Right cardiac atrium (tissue), 5 donors: ENCODE measurements at regions not wholly inside any gene's neighbourhood (a gene's known extent, or its start where the extent isn't known, plus 50 kb on each side); places are given as distances from the start of the nearest gene placed in this dataset.

Experiments
- ATAC-seq, 2 donors: fragments of 200-7000 bp; cut with Tn5 transposase; one replicate each; pipeline versions ENCODE4 v1.8.0 to v1.9.1; 2020; ENCODE audit warnings: moderate library complexity in 2 of 2, mild to moderate bottlenecking in 1 of 2
- DNase-seq, 3 donors: peaks; one replicate each; pipeline ENCODE4 v3.0.0-alpha.2; 2020
- H3K27ac ChIP-seq: one replicate; pipeline ENCODE4 v1.5.1; 2013; ENCODE audit warnings: mild to moderate bottlenecking, low read length, control low read depth, moderate library complexity
- H3K27me3 ChIP-seq: one replicate; pipeline ENCODE4 v1.6.1; 2013; ENCODE audit not compliant: control insufficient read depth, insufficient read depth
- H3K4me1 ChIP-seq: one replicate; pipeline ENCODE4 v1.6.1; 2013; ENCODE audit warnings: low read length; ENCODE audit not compliant: control insufficient read depth, insufficient read depth
- H3K4me3 ChIP-seq: one replicate; pipeline ENCODE4 v1.5.1; 2013; ENCODE audit warnings: low read length, control low read depth
- H3K9me3 ChIP-seq: one replicate; pipeline ENCODE4 v1.6.1; 2013; ENCODE audit warnings: low read length; ENCODE audit not compliant: control insufficient read depth
- WGBS: extraction: QIAGEN DNeasy Blood & Tissue Kit; methylation state at CpG from one replicate; pipeline ENCODE4 v1.1.7; 2013; 5-methylcytosine and 5-hydroxymethylcytosine counted together
- intact Hi-C, 4 donors: fragments of 100-400 bp; cut with DNase I; formaldehyde crosslinking; loops; one replicate each; pipeline versions ENCODE4 v1.11.0 to v1.14.0; 2022 to 2023
- donor health status: healthy with polysubstance abuse.
- donor health status: DM: no; HTN: yes; CAD: no.
- donor health status: DM: no; HTN: no; CAD: no.
- donor health status: DM: no; HTN: yes; CAD: no; lungs with severe emphysema.
- donor health status: DM: yes; HTN: yes; CAD: no.

DNA sequence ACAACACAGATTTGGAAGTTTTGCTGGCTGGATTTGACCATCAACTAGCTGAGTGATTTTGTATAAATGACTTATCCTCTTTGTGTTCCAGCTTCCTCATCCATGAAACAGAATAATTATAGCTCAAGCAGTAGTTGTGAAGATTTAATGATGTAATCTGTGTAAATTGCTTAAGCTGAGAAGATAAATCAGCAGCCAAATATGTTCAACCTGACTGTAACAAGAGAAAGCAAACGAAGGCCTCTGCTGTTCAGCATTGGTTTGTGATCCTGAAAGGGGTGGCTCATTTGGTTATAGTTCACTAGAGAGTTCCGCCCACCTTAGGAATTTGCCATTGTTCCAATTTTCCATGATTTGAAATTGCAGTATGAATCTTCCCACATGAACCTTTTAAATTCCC, 75.7 kb upstream of the CCDC112 start:
- intact Hi-C loops = loop anchor here in 2 of 4 donors (10.0 kb wide), 2 partner anchors 203 to 213 kb away; no protein-coding TSS in a partner anchor
- DNase-seq (no peak), ATAC-seq (no peak)
- 65% methylated on average over 2 of the region's 2 CpGs for WGBS
- Histone ChIP-seq H3K27me3 (no peaks in the 10 kb centered on the region), H3K4me1 (no peaks in the 10 kb centered on the region), H3K9me3 (no peaks in the 10 kb centered on the region), H3K27ac (no peak overlapping the region), H3K4me3 (no peak overlapping the region)

DNA sequence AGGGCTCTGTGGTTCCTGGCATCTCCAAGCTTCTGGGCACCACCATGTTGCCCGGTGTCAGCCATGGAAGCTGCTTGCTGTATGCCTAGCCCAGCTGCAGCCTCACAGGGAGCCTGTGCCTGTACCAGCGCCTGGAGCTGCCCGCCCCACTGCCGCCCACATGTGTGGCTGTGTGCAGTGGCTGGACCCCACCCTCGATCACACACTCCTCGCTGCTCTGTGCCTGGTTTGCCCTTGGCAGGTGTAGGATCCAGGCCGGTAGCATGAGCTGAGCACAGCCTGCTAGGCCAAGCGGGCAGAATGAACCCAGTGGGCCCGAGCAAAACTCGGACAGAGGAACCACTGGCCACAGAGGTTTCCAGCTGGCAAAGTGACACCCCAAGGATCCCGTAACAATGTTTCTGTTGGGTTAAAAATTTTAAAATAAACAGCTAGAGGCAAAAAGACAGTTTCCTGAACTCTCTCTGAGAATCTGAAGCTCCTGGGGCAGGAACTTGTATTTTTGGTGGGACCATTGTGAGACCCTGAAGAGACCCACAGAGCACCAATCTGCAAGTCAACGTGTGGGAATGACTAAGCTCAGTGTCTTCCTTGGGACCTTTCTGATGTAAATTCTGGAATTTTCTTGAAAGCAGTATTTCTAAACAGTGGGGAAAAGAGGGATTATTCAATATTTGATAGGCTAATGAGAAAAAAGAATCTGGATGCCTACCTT, 73.1 kb upstream of the CCDC112 start:
- Histone ChIP-seq H3K9me3 (no peaks in the 10 kb centered on the region), H3K27me3 (no peaks in the 10 kb centered on the region), H3K4me3 (no peak overlapping the region), H3K27ac (no peak overlapping the region), H3K4me1 (no peaks in the 10 kb centered on the region)
- no peak for DNase-seq
- 95% methylated on average over 12 of the region's 12 CpGs for WGBS
- ATAC-seq = peak in 1 of 2 donors; percentile 10
- intact Hi-C loops = loop anchor here in 2 of 4 donors (10.0 kb wide), 2 partner anchors 205 to 215 kb away; no protein-coding TSS in a partner anchor

DNA sequence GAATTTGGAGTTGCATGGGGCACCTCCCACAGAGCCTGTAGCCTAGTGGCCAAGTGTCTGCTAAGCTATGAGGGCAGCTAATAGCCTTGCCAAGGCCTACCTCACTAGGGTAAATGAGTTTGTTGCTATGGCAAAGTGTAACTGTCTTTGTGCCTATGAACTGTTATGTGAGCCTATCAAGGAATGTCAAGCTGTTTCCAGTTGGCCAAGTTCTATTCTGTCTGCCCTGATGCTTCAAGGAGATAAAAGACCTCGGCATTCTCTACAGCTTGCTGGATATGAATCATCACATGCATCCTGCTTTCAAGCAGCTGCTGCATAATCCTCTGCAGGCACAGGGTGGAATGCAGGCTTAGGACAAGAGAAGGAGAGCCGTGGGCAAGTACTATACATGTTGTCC, 69.8 kb upstream of the CCDC112 start:
- Histone ChIP-seq H3K27me3 (no peaks in the 10 kb centered on the region), H3K27ac (no peak overlapping the region), H3K9me3 (no peaks in the 10 kb centered on the region), H3K4me3 (no peak overlapping the region), H3K4me1 (no peaks in the 10 kb centered on the region)
- 29% methylated on average over 2 of the region's 2 CpGs for WGBS
- peak; percentile 64 to 81 for ATAC-seq
- DNase-seq = no peak
- intact Hi-C loops = no loop called here

DNA sequence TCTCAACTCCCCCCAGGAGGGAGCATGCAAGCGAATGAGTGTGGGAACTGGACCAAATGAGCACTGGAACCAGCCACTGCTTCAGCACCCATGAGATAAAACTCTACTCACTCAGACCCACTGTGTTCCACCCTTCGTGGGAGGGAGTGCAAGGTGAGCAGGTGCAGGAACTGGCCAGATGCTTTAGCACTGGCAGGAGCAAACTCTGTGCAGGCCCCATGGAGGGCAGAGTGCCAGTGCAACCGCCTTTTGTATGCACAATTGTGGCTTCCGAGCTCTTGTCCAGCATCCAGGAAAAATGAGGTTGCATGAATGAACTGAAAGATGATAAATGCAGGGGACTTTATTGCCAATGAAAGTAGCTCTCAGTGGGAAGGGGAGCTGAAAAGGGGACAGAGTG, 67.4 kb upstream of the CCDC112 start:
- Histone ChIP-seq H3K9me3 (no peaks in the 10 kb centered on the region), H3K27ac (no peak overlapping the region), H3K27me3 (no peaks in the 10 kb centered on the region), H3K4me3 (no peak overlapping the region), H3K4me1 (no peaks in the 10 kb centered on the region)
- ATAC-seq = no peak
- no peak for DNase-seq
- intact Hi-C loops = no loop called here
- WGBS = 81% methylated on average over 4 of the region's 4 CpGs

DNA sequence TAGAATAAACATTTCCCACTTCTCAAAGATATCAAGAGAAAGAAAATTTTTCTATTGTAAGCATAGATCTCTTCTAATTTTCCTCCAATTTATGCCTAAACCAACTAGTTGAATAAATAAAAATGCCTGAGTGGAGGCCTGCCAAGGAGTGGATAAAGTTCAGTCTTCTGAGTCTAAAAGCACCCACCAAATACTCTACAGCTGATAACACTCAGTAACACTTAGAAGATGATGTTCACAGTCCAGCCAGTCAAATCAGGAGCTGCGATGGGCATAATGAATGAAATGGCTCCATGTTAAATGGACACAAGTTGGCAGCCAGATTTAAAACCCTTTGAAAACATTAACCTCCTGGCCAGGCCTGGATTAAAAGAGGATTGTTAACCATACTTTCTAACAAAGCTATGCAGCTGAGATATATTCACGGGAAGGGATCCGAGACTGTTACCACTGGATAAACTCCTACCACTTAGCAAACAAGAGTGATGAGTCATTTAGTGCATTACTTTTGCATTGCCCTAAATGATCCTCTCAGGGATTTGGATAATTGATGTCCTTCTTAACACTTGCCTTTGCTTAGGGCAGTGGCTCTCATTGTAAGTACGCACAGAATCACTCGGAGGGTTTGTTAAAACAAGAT, 63.7 kb upstream of the CCDC112 start:
- Histone ChIP-seq H3K27me3 (no peaks in the 10 kb centered on the region), H3K4me3 (no peak overlapping the region), H3K4me1 (no peaks in the 10 kb centered on the region), H3K27ac (no peak overlapping the region), H3K9me3 (no peaks in the 10 kb centered on the region)
- DNase-seq (no peak), ATAC-seq (no peak)
- 63% methylated on average over 5 of the region's 5 CpGs for WGBS
- intact Hi-C loops = no loop called here

DNA sequence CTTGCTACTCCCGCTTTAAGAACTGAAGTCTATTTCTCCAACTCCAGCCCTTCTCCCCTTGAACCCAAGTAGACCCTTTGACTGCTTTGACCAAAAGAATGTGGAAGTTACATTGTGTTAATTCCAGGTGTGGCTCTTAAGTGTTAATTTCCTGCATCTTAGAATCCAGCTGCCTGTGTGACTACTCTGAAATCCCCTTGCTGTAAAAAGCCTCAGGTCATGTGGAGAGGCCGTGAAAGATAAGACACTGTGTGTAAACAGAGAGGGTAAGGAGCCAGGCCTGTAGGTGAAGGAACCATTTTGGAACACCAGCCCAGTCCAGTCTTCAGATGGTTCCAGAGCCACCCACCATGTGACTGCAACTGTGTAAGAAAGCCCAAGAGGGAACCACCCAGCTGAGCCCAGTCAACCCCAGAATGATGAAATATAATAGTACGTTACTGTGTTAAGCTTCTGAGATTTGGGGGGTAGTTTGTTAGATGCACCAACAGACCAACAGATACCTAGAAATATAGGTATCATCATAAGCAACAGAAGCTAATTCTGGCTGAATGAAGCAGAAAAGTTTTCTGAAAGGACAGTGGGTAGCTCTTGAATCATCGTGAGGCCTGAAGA, 59.4 kb upstream of the CCDC112 start:
- 84% methylated on average over 4 of the region's 4 CpGs for WGBS
- no peak overlapping the region for H3K27ac ChIP-seq
- no peak for ATAC-seq

DNA sequence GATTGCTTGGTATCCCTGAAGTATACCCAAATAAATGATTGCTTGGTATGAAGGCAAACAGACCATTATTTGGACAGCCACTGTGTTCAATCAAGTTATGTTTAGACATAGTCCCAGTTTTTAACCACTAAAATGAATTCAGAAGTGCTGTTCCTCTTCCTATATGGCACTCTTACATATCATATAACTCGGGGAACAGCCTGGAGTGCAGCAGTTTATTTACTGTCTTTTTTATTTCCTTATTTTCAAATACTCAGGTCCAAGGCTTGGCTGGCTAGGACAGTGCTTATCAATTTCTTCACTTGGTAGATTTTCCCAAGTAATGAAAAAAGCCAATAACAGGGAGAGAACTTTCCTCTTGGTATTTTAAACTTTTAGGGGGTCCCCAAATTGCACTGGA, 58.6 kb upstream of the CCDC112 start:
- Histone ChIP-seq H3K27ac (no peak overlapping the region), H3K4me3 (no peak overlapping the region), H3K27me3 (no peaks in the 10 kb centered on the region), H3K4me1 (no peaks in the 10 kb centered on the region), H3K9me3 (no peaks in the 10 kb centered on the region)
- WGBS = 75% methylated on average over 1 of the region's 1 CpG
- intact Hi-C loops = no loop called here
- DNase-seq = no peak
- ATAC-seq = no peak

More for the DNA sequence above, 59.4 kb upstream of the CCDC112 start:
- no peak for DNase-seq
- Histone ChIP-seq H3K27me3 (no peaks in the 10 kb centered on the region), H3K4me1 (no peaks in the 10 kb centered on the region), H3K4me3 (no peak overlapping the region), H3K9me3 (no peaks in the 10 kb centered on the region)
- intact Hi-C loops = no loop called here

DNA sequence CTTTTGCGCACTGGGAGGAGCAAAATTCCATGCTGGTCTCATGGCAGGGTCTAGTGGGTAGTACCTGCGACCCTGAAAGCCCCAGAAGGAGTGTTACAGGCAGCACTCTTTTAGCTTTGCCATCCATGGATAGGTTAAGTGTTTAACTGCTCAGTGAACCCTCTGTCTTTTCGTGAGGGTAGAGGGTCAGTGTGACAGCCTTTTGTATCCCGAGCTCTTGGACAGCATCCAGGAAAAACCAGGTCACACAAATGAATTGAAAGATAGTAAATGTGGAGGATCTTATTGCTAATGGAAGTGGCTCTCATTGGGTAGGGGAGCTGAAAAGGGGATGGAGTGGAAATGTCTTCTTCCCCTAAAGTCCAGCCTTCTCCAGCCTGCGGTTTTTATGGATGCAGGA, 57.8 kb upstream of the CCDC112 start:
- Histone ChIP-seq H3K4me3 (no peak overlapping the region), H3K27ac (no peak overlapping the region), H3K9me3 (no peaks in the 10 kb centered on the region), H3K27me3 (no peaks in the 10 kb centered on the region), H3K4me1 (no peaks in the 10 kb centered on the region)
- no peak for ATAC-seq
- no peak for DNase-seq
- WGBS = 48% methylated on average over 5 of the region's 5 CpGs
- intact Hi-C loops = no loop called here

DNA sequence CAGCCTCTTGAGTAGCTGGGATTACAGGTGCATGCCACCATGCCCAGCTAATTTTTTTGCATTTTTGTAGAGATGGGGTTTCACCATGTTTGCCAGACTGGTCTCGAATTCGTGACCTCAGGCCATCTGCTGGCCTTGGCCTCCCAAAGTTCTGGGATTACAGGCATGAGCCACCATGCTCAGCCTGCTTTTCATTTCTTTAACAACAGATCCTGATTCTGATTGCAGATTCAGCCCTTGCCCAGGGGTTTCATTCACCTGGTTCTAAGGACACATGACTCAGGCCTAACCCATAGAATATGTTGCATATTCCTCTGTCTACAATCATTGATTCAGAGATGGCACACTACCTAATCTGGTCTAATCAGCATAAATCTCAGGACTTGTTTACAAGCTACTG, 56.1 kb upstream of the CCDC112 start:
- intact Hi-C loops = no loop called here
- no peak overlapping the region for H3K4me3 ChIP-seq
- whole genome bisulfite sequencing = 91% methylated on average over 2 of the region's 2 CpGs
- H3K27ac ChIP-seq = no peak overlapping the region
- H3K4me1 ChIP-seq = no peaks in the 10 kb centered on the region
- DNase-seq = no peak
- no peaks in the 10 kb centered on the region for H3K27me3 ChIP-seq
- no peaks in the 10 kb centered on the region for H3K9me3 ChIP-seq
- ATAC-seq = no peak

DNA sequence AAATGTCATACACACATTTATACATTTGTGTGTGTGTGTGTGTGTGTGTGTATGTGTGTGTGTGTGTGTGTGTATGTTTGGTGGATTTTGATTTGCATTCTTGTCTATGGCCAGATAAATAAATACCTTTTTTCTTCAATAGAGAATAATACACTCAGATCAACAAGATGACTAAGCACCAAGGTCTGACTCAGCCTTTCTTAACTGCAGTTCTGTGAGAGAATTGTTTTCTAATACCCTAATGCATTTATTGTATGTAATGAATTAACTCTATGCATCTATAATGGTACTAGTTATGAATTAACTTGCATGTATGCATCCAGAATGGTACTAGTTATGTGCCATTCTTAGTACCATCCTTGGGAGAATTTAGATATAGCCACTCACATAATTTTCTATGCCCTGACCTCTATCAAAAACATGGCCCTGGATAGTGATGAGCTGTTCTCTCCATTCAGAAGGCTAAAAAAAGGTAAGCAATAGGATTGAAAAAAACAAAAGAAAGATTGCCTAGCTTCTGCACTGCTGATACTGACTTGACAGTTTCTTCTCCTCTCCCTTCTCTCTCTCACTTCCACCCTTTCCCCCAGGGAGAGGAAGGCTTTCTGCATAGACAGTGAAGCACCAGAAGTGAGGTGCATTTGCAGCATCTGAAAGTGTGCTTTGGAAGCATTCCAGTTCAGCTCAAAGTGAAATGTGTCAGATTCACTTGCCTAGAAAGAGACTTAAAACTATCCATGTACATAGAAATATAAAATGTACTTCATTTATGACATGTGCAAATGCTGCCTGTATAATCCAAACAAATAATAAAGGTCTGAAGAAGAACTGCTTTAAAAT, 55.1 kb upstream of the CCDC112 start:
- Histone ChIP-seq H3K4me3 (no peak overlapping the region), H3K9me3 (no peaks in the 10 kb centered on the region), H3K27me3 (no peaks in the 10 kb centered on the region), H3K27ac (no peak overlapping the region), H3K4me1 (no peaks in the 10 kb centered on the region)
- ATAC-seq (no peak), DNase-seq (no peak)
- intact Hi-C loops = no loop called here

DNA sequence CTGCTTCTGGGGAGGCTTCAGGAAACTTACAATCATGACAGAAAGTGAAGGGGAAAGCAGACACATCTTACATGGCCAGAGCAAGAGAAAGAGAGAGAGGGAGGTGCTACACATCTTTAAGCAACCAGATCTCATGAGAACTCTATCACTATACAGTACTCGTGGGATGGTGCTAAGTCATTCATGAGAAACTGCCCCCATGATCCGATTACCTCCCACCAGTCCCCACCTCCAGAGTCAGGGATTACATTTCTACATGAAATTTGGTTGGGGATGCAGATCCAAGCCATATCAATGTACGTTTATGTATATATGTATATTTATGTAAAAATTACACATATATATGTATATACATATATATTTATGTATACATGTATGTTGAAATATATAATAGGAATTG, 54.4 kb upstream of the CCDC112 start:
- WGBS = 83% methylated on average over 3 of the region's 3 CpGs
- Histone ChIP-seq H3K4me1 (no peaks in the 10 kb centered on the region), H3K27ac (no peak overlapping the region), H3K4me3 (no peak overlapping the region), H3K9me3 (no peaks in the 10 kb centered on the region), H3K27me3 (no peaks in the 10 kb centered on the region)
- intact Hi-C loops = no loop called here
- ATAC-seq (no peak), DNase-seq (no peak)
